Activated CD4-positive, alpha-beta memory T cell treated with anti-CD3 and anti-CD28 coated beads, Interleukin-2, amount 10 ng/mL, durations not matched to agents 7 days and 5 days (primary cell): ENCODE measurements at regions not wholly inside any gene's neighbourhood (a gene's known extent, or its start where the extent isn't known, plus 50 kb on each side); places are given as distances from the start of the nearest gene placed in this dataset.

Source experiments
- CTCF ChIA-PET: fragments of 350-600 bp; sonication (Branson Sonifier 250); formaldehyde crosslinking; loops from one replicate; lab custom pipeline; 2021; ENCODE audit warnings: antibody characterized with exemption, inconsistent platforms; lab: Charles Lee
- POLR2A ChIA-PET: fragments of 350-600 bp; sonication (Branson Sonifier 250); formaldehyde crosslinking; loops from one replicate; lab custom pipeline; 2021; ENCODE audit warnings: antibody characterized with exemption; lab: Charles Lee
- DNase-seq: peaks from one replicate; pipeline ENCODE4 v3.0.0-alpha.2; 2020
- H3K27ac Mint-ChIP-seq: one replicate; pipeline ENCODE4 v1.8.0; 2021; ENCODE audit warnings: mild to moderate bottlenecking, mixed read lengths
- H3K27me3 Mint-ChIP-seq: one replicate; pipeline ENCODE4 v1.8.0; 2021; ENCODE audit warnings: mixed read lengths
- H3K36me3 Mint-ChIP-seq: one replicate; pipeline ENCODE4 v1.8.0; 2021; ENCODE audit warnings: low read depth, mixed read lengths
- H3K4me1 Mint-ChIP-seq: one replicate; pipeline ENCODE4 v1.8.0; 2021; ENCODE audit warnings: mixed read lengths
- H3K4me3 Mint-ChIP-seq: one replicate; pipeline ENCODE4 v1.8.0; 2021; ENCODE audit warnings: mild to moderate bottlenecking, mixed read lengths
- H3K9me3 Mint-ChIP-seq: one replicate; pipeline ENCODE4 v1.8.0; 2021; ENCODE audit warnings: mixed read lengths

DNA sequence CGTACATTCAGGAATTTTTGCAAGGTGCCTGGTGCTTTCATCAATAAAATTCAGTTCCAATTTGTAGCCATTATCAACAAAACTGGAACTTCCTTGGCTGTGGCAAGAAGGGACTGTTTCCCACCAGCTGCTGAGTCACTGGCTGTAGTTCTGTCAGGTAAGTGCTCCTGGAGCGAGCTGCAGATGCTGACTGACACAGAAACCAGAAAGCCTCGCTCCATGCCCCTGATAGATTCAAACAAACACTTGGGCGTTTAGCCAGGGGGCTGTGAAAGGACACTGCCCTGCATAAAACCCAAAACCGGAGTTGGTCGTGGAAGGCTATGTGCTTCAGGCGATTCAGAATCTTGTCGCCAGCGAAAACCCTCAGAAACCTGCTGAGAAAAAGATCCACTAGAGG, 188.4 kb upstream of the FAM9B start:
- Mint-ChIP-seq H3K27ac (no peak overlapping the region), H3K27me3 (no peaks in the 10 kb centered on the region), H3K4me3 (no peak overlapping the region), H3K36me3 (no peaks in the 10 kb centered on the region), H3K9me3 (no peaks in the 10 kb centered on the region), H3K4me1 (no peaks in the 10 kb centered on the region)
- ChIA-PET CTCF (no interaction called here), POLR2A (no interaction called here)
- DNase-seq = no peak

GRCh38 chrX:9227276-9227675, 193.3 kb upstream of the FAM9B start:
- Mint-ChIP-seq H3K4me3 (no peak overlapping the region), H3K36me3 (no peaks in the 10 kb centered on the region), H3K9me3 (peaks cover 5% of the 10 kb centered on the region), H3K4me1 (peaks cover 14% of the 10 kb centered on the region), H3K27me3 (no peaks in the 10 kb centered on the region), H3K27ac (no peak overlapping the region)
- POLR2A ChIA-PET = no interaction called here
- no peak for DNase-seq
- CTCF ChIA-PET = no interaction called here

- no peaks in the 10 kb centered on the region for H3K27me3 Mint-ChIP-seq
- peaks cover 5% of the 10 kb centered on the region for H3K9me3 Mint-ChIP-seq
- H3K36me3 Mint-ChIP-seq = no peaks in the 10 kb centered on the region
- POLR2A ChIA-PET = no interaction called here
- H3K4me3 Mint-ChIP-seq = no peak overlapping the region
- H3K4me1 Mint-ChIP-seq = peaks cover 16% of the 10 kb centered on the region
- no peak overlapping the region for H3K27ac Mint-ChIP-seq
- no peak for DNase-seq
- CTCF ChIA-PET = no interaction called here
These were observed 197.6 kb upstream of the FAM9B start for GRCh38 chrX:9231491-9231890.

DNA sequence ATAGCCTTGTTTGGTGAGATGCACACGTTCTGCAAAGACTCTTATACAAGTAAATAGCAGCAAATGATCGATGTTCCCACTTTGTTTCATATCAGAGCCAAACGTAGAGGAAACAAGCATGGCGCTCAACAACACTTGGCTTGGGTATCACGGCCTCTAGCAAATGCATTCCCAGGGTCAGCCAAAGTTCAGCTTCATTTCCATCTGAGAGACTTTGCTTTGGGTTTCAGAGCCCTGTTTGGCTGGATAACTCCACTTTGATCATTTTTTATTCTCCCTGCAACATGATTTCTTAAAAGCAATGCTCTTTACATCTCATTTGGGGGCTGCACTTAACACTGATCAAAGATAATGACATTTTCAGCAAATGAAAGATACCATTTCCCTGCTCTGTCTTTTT, 199.2 kb upstream of the FAM9B start:
- peaks cover 5% of the 10 kb centered on the region for H3K9me3 Mint-ChIP-seq

GRCh38 chrX:9234315-9234714, 200.4 kb upstream of the FAM9B start:
- Mint-ChIP-seq H3K4me3 (no peak overlapping the region), H3K27ac (no peak overlapping the region), H3K36me3 (no peaks in the 10 kb centered on the region), H3K9me3 (peaks cover 5% of the 10 kb centered on the region), H3K27me3 (no peaks in the 10 kb centered on the region), H3K4me1 (peaks cover 16% of the 10 kb centered on the region)
- ChIA-PET POLR2A (no interaction called here), CTCF (no interaction called here)
- DNase-seq = no peak

More for the DNA sequence above, 199.2 kb upstream of the FAM9B start:
- Mint-ChIP-seq H3K27ac (no peak overlapping the region), H3K4me1 (peaks cover 16% of the 10 kb centered on the region), H3K36me3 (no peaks in the 10 kb centered on the region), H3K4me3 (no peak overlapping the region), H3K27me3 (no peaks in the 10 kb centered on the region)
- no peak for DNase-seq
- CTCF ChIA-PET = no interaction called here
- POLR2A ChIA-PET = no interaction called here

DNA sequence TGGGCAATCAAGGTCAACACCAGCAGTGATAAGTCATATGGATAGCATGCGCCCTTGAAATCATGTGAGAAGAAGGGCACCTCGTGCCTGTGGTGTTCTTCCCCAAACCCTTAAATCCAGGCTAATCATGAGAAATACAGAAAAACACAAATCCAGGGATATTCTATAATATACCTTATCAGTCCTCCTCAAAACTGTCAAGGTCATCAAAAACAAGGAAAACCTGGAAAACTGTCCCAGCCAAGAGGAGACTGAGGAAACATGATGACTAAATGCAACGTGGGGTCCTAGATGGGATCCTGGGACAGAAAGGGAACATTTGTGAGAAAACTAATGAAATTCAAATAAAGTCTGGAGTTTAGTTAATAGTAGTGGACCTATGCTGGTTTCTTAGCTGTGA, 201.8 kb upstream of the FAM9B start:
- no peaks in the 10 kb centered on the region for H3K36me3 Mint-ChIP-seq
- peaks cover under 1% of the 10 kb centered on the region for H3K9me3 Mint-ChIP-seq
- H3K27me3 Mint-ChIP-seq = no peaks in the 10 kb centered on the region
- H3K4me3 Mint-ChIP-seq = no peak overlapping the region
- no peak for DNase-seq
- peaks cover 12% of the 10 kb centered on the region for H3K4me1 Mint-ChIP-seq
- ChIA-PET POLR2A (no interaction called here), CTCF (no interaction called here)
- no peak overlapping the region for H3K27ac Mint-ChIP-seq

GRCh38 chrX:9240956-9241355, 207.0 kb upstream of the FAM9B start:
- Mint-ChIP-seq H3K4me3 (no peak overlapping the region), H3K27me3 (no peaks in the 10 kb centered on the region), H3K27ac (no peak overlapping the region), H3K9me3 (no peaks in the 10 kb centered on the region), H3K36me3 (no peaks in the 10 kb centered on the region), H3K4me1 (no peaks in the 10 kb centered on the region)
- DNase-seq = no peak
- CTCF ChIA-PET = no interaction called here
- POLR2A ChIA-PET = no interaction called here

DNA sequence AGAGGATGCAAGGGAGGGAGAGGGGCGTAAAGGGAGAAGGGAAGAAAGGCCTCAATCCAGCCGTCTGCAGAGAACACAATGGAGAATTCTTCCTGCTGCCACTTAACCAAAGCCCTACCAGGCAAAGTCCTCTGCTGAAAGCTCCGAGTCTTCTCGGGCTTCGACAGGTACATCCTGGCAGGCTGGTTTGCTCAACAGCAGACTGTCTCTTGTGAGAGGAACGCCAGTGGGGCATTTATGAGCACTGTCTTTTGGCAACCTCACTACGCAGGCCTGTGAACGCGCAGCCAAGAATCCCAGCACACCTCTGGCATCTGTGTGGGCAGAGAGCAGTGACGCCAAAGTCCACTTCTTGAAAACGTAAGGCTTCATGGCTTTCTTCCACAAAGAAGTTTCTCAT, 207.5 kb upstream of the FAM9B start:
- H3K27ac Mint-ChIP-seq = no peak overlapping the region
- no peak overlapping the region for H3K4me3 Mint-ChIP-seq
- no peaks in the 10 kb centered on the region for H3K4me1 Mint-ChIP-seq
- ChIA-PET POLR2A (no interaction called here), CTCF (no interaction called here)
- no peaks in the 10 kb centered on the region for H3K9me3 Mint-ChIP-seq
- DNase-seq = no peak
- H3K36me3 Mint-ChIP-seq = no peaks in the 10 kb centered on the region
- no peaks in the 10 kb centered on the region for H3K27me3 Mint-ChIP-seq

DNA sequence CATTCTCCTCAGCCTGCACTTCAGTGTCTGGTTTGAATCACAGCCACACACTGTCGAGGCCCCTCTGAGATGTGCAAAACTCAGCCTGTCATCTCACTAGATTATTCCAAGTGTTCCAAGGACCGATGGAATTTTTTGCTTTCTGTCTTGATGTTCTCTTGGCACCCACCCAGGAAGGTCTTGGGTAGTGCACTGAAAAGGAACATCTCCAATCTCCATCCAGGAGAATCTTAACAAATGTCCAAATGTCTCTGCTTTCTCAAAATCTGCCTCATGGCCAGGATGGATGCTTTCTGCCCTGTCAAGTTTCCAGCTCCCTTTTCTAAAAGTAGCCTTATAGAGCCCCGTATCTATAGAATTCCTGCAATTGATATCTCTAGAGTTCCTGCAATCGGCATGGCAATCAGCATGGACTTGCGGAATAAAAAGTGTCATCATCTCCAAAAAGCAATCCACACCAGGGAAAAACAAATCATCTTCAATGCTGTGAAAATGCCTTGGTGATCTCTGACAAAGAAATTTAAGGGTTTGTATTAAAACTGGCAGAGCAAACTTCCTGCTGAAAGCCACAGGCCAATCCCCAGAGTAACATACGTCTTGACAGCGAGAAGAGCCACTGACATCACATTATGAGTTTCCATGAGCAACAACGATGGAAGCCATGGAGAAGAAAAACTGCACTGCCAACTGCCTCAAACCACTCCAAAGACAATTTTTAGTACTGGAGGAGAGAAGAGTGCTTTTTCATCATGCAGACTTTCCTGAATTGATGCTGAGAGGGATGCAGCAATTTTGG, 215.3 kb upstream of the FAM9B start:
- Mint-ChIP-seq H3K36me3 (no peaks in the 10 kb centered on the region), H3K4me3 (no peak overlapping the region), H3K27ac (no peak overlapping the region), H3K27me3 (no peaks in the 10 kb centered on the region), H3K9me3 (no peaks in the 10 kb centered on the region), H3K4me1 (peaks cover 1% of the 10 kb centered on the region)
- no peak for DNase-seq
- POLR2A ChIA-PET = no interaction called here
- CTCF ChIA-PET = no interaction called here

DNA sequence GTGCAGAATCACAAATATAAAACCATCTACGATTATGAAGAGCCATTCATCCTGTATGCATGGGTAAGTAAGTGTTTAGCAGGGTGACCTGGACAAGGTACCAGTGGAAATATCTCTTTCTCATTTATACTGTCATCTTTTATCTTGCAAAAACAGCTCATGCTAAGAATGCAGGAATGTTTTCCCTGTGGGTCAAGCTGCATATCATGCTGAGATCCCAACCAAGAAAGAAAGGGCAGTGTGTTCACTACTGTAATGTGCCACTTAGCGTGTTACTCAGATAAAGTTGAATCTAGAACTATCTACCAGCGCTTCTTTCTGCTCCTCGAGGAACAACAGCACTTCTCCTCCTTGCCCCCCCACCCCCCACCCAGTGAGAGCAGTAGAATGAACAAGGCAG, 212.7 kb upstream of the TBL1X start:
- POLR2A ChIA-PET = no interaction called here
- no peak for DNase-seq

GRCh38 chrX:9253211-9253610, 211.6 kb upstream of the TBL1X start:
- Mint-ChIP-seq H3K36me3 (no peaks in the 10 kb centered on the region), H3K4me1 (peaks cover 6% of the 10 kb centered on the region), H3K27me3 (no peaks in the 10 kb centered on the region), H3K27ac (no peak overlapping the region), H3K4me3 (no peak overlapping the region), H3K9me3 (no peaks in the 10 kb centered on the region)
- ChIA-PET CTCF (no interaction called here), POLR2A (no interaction called here)
- no peak for DNase-seq

More for the DNA sequence above, 212.7 kb upstream of the TBL1X start:
- Mint-ChIP-seq H3K27ac (no peak overlapping the region), H3K36me3 (no peaks in the 10 kb centered on the region), H3K27me3 (no peaks in the 10 kb centered on the region), H3K4me3 (no peak overlapping the region), H3K4me1 (peaks cover 1% of the 10 kb centered on the region), H3K9me3 (no peaks in the 10 kb centered on the region)
- CTCF ChIA-PET = no interaction called here

- Mint-ChIP-seq H3K4me3 (no peak overlapping the region), H3K27me3 (no peaks in the 10 kb centered on the region), H3K36me3 (no peaks in the 10 kb centered on the region), H3K9me3 (peaks cover 9% of the 10 kb centered on the region), H3K27ac (no peak overlapping the region), H3K4me1 (peaks cover 17% of the 10 kb centered on the region)
- ChIA-PET POLR2A (interaction anchor here (0.7 kb wide), 1 partner anchor 61 kb away, joined by 3 read pairs; no protein-coding TSS in a partner anchor), CTCF (no interaction called here)
- DNase-seq = no peak
These were observed 207.0 kb upstream of the TBL1X start for GRCh38 chrX:9257718-9258420.

GRCh38 chrX:9258421-9259104, 206.3 kb upstream of the TBL1X start:
- no peak overlapping the region for H3K4me3 Mint-ChIP-seq
- H3K27ac Mint-ChIP-seq = no peak overlapping the region
- H3K9me3 Mint-ChIP-seq = peaks cover 9% of the 10 kb centered on the region
- ChIA-PET POLR2A (no interaction called here), CTCF (no interaction called here)
- no peaks in the 10 kb centered on the region for H3K27me3 Mint-ChIP-seq
- no peak for DNase-seq
- H3K36me3 Mint-ChIP-seq = no peaks in the 10 kb centered on the region
- peaks cover 17% of the 10 kb centered on the region for H3K4me1 Mint-ChIP-seq
